ENCODE measurements at regions not wholly inside any gene's neighbourhood (a gene's known extent, or its start where the extent isn't known, plus 50 kb on each side); places are given as distances from the start of the nearest gene placed in this dataset.

DNA sequence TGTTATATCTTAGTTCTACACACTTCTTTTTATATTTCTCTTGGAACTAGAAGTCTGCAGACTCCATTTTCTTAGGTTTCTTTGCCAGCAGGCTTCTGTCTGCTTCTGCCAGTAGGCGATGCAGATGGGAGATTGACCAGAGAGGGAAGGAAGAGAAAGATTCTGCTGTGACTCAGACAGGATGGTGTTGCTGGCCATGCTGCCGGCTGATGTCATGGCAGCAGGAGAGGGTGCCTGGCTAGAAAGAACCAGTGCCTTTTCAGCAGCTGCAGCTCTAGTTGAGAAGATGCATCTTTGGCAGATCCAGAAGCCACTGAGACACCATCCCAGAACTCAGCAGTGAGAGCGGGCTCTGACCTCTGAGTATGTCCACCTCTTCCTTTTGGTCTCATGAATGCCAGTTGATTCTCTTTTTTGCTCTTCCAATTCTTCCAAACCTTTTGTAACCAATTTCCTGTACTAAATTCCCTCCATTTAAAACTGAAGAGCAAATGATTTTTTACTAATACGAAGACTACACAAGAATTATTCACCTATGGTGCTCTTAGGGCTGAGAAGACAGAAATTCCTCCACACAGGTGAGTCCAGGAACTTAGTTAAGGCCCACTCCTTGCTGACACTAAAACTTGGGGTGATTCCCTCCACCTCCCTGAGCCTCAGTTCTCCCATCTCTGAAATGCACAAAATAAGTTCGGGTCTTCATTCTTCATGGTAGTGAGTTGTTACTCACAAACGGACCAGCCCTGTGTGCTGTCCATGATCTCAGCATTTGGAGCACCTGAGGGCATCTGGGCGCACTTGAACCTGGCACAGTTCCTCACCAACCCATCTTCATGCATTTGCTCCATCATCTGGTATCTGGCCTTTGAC is 200.7 kb downstream of the MYCN start:
- DNase-seq = no peak

GRCh38 chr2:16139663-16140615 is 199.6 kb downstream of the MYCN start:
- DNase-seq = no peak

DNA sequence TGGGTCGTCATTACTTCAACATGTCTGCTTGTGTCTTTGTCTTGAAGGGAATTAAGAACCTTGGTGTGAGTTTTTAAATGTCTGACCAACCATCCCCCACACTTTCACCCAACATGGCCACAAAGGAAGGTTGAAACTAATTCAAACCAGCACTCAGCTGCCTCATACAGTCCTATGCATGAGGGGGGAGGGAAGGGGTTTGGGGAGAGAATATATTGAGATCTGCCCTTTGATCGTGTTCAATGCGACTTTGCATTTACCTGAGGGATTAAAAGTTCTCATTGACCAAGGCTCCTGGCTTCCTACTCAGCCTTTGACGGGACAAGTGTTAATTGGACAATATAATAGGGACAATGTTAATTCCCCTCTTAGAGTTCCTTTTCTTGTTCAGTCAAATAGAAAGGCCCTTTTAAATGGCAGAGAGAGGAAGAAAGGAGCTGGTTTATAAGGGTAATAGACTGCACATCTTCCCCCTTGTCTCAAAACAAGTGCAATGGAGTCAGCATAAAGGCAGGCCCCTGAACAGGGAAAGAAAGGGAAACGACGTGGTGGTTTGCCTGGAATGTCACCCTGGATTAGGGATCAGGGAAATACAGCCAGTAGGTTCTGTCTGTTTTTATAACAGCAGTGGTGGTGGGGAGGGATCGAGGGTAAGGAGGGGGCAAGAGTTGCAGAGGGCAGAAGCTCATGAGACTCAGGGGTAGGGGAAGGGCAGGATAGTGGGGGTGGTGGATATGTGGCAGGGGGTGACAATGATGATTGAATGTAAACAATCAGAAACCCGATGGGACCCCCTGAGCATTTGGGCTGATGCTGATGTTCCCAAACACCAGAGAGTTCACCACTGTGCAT is 198.7 kb downstream of the MYCN start:
- no peak for DNase-seq

DNA sequence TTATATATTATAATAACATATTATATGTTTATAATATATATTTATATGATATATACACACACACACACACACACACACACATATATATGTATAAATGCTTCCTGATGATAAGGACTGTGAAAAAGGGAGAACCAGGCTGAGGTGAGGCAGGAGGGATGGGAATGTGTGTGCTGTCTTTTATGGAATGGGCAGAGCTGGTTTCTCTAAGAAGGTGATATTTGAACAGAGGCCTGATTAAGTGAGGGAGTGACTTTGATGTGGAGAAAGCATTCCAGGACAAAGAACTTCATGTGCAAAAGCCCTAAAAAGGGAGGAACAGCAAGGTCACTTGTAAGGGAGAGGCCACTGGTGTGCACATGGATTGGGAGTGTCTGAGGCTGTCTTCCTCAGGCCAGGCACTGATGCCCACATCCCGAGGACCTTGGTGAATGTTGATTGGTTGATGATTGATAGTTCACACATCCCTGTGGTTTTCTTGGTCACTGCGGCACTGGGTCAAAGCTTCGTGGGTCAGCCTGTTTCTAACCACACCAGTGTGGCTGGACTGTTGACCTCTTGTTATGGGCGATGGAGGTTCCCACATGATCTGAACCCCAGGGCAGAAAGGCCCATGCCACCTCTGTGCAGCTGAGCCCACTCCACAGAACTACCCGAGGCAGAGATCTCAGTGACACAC is 196.9 kb downstream of the MYCN start:
- no peak for DNase-seq

GRCh38 chr2:16136461-16137035 is 196.2 kb downstream of the MYCN start:
- no peak for DNase-seq

- no peak for DNase-seq
Observed at GRCh38 chr2:16135913-16136310, 195.6 kb downstream of the MYCN start.

DNA sequence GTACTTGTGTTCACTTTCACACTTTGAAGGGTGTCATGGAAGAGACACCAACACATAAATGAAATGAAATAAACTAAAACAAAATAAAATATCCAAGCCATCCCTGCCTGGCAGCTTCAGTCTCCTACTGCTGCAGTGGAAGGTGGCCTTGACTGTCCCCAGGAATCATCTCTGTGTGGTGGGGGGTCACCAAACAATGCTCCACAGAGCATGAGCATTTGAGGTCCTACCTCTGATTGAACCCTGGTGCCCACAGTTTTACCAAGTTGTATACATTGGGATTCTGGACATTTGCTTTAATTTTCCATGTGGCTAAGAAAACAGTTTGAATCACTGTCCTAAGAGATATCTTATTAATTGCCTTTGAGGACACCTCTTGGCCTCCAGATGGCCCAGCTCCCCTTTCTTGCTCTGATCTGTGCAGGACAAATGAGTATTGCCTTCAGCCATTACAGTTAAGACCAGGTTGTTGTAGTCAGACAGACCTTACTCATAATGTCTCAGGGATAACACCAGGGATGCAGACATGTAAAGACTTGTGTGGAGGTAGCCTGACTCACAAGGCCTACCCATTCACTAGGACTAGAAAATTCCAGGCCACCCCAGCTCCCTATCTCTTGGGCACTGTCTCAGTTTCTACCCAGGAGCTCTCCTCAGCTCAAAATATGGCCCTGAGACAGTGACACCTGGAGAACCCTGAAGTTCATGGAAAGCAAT is 195.0 kb downstream of the MYCN start:
- DNase-seq = no peak

- no peak for DNase-seq
Observed at GRCh38 chr2:16134436-16135165, 194.3 kb downstream of the MYCN start.

DNA sequence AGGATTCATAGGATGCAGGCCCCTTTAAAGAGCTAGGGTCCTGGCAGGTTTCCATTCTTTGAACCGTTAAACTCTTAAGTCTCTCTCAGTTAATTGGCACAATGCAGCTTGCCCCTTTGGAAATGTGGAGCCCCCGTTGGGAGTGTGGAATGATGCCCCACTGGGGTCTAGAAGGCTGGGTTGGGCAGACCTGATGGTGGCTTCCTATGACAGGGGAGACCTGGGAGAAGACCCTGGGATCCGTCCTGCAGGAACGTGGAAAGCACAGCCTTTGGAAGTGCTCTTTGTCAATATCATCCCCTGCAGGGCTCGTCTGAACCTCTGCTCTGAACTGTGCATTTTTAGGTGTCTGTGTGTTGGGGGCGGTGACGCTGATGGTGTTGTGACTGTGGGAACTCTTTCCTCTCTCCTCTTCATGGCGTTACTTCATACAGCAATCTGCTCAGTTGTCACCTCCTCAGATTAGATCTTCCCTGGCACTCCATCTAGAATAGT is 190.6 kb downstream of the MYCN start:
- DNase-seq = no peak

DNA sequence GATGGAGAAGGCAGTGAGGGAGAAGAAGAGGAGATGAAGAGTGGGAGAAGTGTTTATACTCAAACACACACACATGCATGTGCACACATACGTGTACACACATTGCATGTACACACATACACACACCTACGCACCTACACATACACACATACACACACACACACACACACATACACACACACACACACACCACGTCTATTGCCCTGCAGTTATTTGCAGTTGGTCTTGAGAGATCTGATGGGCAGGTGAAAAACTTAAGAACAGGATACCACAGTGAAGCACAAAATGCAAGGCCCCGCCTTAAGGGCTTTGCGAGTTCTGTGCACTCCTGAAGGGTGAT is 190.2 kb downstream of the MYCN start:
- no peak for DNase-seq

DNA sequence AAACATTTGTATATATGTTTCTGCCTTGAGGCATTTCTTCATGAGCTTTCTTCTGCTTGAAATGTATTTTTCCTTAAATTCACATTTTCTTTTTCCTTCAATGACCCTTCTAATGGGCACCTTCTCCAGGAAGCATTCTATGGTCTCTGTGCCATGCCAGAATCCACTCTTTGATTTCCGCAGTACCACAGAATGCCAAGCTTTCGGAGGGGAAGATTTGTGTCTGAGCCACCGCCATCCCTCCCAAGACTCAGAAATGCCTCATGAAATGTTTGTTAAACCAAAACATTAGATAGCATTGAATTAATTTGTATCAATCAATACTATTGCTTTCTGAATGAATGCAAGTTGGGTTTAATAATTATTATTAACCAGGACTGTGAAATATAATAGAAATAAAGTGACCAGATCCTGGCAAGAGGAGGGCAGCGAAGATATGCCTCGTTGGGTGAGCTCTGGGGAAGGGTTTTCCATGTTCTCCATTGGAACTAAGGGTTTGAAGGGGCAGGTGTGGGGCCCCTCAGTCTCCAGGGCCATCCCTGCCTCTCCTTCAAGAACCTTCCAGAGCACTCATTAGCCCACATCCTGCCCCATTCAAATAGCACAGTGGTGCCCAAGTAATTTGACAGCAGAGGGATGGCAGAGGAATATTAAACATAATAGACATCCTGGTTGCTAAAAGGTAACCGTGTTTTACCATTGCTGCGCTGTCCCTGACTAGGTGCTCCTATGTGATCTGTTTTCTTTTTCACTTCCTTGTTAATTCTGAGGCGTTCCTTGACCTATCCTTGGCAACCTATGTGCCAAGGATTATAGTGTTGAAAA is 189.6 kb downstream of the MYCN start:
- DNase-seq = no peak

GRCh38 chr2:16128746-16129610 is 188.6 kb downstream of the MYCN start:
- no peak for DNase-seq

DNA sequence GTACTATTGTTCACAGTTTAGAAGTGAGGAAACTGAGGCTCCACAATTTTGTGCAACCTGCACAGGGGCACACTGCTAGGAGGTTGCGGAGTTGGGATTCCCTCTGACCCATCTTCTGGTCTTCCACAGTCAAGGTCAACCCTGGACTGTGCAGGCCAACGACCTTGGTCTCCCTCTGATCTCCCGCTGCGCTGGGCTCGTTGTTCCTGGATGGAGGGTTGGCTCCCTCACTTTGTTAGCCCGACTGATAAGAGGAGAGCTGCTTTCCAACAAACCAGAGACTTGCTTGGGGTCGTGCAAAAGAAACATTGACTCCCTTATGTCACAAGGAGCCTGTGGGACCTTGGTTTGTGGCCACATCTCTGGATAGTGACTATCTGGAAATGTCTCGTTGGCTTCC is 187.6 kb downstream of the MYCN start:
- DNase-seq = no peak

- no peak for DNase-seq
Observed at GRCh38 chr2:16127276-16127940, 187.1 kb downstream of the MYCN start.

- no peak for DNase-seq
Observed at GRCh38 chr2:16126517-16127275, 186.3 kb downstream of the MYCN start.

GRCh38 chr2:16125614-16126516 is 185.5 kb downstream of the MYCN start:
- DNase-seq = no peak

All from CD4-positive, alpha-beta T cell treated with Interleukin-12 subunit alpha and Interleukin-12 subunit beta, for 1 hour (primary cell).